ENCODE measurements at regions not wholly inside any gene's neighbourhood (a gene's known extent, or its start where the extent isn't known, plus 50 kb on each side); places are given as distances from the start of the nearest gene placed in this dataset.
"Not testable (repeated sequence)": the region's sequence is repeated elsewhere in the genome, so short reads cannot be mapped to it uniquely, and the experiment has no call there.

DNA sequence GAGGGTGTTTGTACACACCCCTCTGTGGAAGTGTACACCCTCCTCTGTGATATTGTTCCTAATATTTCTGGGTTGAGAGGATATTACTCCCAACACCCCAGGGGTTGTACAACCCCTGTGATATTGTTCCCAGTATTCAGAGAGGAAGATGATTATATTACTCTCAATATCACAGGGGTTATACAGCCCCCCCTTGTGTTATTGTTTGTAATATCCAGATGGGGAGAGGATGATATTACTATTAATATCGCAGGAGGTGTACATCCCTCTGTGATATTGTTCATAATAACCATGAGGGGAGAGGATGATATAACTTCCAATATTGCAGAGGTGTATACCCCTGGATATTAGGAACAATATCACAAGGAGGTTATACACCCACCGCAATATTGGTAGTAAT, 566.1 kb upstream of the MIS18BP1 start:
- no peak for DNase-seq

DNA sequence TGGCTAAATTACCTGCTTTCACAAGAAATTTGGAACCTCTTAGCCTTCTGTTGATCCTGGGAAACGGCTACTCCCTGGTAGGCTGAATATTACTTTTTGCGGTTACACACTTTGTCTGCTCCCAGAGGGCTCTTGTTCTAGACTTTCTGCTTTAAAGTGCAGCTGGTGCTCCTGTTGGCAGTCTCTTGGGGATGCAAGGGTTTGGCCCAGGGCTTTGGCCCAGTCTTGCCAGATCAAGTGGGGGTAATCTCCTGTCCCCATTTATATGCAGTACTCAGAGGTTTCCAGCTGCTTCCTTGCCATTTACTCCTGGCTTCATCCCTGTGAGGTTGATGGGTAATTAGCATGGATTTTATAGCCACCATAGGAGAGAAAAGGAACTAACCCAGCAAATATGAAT, 558.2 kb upstream of the MIS18BP1 start:
- DNase-seq, result no peak

DNA sequence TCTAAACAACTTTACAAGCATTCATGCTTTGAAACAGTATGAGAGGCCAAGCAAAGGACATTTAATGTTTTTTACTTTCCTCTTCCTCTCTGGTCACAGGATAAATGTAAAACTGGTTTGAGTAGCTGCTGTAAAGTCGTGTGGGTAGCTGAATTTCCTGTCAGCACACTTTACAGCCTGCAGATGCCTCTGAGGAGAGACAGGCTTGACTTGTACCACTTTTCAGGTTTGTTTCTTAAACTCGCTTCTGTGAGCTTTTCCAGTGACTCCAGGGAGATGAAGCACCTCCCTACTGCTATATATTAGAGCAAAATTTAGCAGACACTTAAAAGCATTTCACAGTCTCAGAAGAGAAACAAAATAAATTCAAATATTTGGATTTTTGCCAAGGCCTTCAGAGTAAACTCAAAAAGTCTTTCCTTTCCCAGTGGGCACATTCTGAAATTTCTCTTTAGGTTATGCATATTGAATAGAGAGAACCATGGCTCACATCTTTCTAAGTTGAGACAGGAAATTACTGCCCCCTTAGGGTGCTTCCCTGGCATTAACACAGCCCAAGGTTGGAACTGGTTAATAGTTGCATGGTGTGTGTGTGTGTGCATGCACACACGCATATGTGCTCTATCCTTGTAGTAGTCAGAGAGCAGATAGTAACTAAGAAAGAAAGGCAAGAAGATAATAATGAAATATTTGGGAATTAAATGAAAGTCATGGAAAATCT, 557.3 kb upstream of the MIS18BP1 start:
- no peak for DNase-seq

DNA sequence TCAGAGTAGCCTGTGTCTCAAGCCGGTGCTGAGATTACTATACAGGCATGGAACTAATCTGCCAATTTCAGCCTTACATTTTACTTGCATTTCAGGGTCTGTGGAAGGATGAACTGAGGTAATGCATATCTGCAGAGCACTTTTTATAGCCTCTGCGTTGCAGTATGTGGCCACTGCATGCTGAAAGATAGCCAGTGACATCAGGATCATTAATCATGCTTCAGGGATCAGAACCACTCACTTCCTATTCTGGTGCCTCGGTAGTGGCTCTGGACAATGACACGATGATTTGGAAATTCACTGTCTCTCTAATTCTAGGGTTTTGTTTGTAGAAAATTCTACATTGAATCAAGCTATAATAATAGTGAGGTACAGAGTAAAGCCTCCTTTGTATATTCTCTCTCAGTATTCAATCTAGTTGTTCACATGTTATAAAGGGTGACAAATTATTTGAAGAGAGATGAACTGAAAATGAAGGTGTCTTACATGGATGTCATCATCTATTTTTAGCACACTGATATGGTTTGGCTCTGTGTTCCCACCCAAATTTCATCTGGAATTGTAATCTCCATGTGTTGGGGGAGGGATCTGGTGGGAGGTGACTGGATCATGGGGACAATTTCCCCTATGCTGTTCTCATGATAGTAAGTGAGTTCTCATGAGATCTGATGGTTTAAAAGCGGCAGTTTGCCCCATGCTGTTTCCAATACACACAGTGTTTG, 554.3 kb upstream of the MIS18BP1 start:
- DNase-seq, result no peak

DNA sequence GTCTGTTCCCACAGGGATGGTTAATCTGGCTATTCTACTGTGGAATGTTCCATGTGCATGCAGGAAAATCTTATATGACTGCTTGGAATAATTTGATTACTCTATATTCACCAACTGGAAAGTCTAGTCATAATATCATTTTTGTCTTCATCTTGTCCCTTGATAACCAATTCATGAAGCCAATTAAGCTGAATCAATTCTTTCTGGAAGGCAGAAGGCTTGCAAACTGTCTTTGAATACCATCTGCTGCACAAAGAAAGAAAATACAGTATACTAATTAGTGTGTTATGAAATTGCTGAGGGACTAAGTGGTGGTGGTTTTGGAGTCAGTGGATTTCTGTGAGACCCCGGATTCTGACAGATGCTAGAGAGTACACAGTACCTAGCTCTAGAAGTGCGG, 546.5 kb upstream of the MIS18BP1 start:
- DNase-seq, result no peak

DNA sequence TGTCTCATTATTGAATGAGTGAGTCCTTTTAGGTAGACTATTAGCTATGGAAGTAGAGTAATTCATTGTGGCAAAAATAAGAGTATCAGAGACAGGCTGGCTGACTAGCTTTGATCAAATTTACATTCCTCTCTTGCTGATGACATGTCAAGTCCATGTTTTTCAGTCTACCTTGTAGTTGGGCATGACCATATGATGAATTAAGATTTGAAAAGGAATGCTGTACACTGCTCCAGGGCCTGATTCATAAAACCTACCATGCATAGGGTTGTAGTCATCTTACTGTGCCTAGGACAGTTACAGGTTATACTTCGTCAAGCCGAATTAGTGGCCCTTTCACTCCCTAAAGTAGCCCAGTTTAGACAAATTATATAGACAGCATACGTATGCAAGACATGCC, 545.7 kb upstream of the MIS18BP1 start:
- no peak for DNase-seq

DNA sequence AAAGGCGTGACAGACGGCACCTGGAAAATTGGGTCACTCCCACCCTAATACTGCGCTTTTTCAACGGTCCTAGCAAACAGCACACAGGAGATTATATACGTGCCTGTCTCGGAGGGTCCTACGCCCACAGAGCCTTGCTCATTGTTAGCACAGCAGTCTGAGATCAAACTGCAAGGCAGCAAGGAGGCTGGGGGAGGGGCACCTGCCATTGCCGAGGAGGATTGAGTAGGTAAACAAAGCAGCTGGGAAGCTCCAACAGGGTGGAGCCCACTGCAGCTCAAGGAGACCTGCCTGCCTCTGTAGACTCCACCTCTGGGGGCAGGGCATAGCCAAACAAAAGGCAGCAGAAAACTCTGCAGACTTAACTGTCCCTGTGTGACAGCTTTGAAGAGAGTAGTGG, 543.0 kb upstream of the MIS18BP1 start:
- not testable (repeated sequence) for DNase-seq

DNA sequence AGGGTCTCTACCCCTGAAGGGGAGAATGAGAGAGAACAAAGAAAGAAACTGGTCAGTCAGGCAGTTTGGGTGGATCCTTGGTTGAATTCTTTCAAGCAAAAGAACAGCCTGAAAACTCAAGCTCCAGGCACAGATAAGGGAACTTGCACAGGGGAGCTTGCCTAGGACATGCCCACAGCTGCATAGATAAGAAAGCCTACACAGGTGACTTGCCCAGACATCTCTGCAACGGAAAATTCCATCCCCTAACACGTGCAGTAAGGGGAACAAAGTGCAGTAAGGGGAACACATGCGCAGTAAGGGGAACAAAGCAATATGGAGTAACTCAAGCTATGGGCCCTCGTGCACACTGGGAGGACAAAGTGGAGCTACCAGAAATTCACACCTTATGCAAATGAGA, 540.1 kb upstream of the MIS18BP1 start:
- DNase-seq, result no peak

DNA sequence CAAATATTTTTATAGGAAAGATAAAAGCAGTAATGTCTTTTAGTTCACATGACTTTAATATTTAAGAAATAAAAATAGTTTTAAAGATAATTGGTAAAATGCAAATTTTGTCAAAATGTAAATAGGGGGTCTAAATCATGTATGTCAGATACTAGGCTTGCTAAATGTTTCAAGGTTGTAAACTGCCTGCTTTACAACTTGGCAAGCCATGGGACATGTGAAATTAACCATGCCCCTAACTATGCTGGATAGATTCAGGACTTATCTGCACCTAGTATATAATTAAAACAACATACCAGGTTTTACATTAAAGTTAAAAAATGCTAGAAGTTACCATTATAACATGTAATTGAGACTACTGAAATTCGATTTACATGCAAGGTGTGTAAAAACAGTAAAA, 537.3 kb upstream of the MIS18BP1 start:
- no peak for DNase-seq

DNA sequence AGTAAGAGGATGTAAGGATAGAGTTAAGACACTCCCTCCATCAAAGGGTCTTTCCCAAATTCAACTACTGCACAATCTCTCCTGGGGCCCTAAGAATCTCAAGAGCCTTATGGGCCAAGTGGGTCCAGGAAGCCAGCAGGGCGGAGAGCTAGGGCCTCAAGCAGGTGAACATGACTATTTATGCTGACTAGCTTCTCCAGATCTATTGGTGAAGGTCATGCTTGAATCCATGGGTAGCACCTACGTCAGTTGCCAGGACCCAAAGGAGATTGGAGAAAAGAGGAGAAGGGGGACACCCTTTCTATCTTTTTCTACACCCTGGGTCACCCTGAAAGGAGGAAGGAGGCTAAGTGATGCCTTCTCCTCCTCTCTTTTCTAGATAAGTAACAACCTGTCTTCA, 534.2 kb upstream of the MIS18BP1 start:
- no peak for DNase-seq

DNA sequence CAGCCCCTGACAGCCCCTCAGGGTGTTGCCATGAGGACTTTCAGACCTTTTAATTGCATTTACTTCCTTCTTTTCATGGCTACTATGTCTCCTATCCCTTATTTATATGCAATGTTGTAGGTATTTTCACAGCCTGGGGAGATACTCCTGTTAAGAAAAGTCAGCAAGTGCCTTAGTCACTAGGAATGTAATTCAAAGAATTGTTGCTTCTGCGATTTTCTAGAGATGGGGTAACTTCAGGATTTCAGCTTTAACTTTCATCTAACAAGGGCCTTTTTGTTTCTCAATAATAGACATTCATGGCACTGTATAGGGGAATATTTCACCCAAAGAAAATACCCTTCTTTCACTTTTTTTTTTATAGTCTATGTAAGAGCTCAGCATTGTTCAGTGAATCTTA, 533.3 kb upstream of the MIS18BP1 start:
- no peak for DNase-seq

DNA sequence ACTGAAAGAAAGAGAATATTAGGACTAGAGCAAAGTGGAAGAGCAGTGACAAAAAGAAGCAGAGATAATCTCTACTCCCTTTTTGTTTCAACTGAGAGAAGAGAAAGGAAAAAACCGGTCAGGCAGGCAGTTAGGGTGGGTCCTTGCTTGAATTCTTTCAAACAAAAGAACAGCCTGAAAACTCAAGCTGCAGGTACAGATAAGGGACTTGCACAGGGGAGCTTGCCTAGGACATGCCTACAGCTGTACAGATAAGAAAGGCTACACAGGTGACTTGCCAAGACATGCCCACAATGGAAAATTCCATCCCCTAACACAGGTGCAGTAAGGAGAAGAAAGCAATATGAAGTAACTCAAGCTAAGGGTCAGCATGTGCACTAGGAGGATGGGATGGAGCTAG, 532.2 kb upstream of the MIS18BP1 start:
- DNase-seq, result no peak

DNA sequence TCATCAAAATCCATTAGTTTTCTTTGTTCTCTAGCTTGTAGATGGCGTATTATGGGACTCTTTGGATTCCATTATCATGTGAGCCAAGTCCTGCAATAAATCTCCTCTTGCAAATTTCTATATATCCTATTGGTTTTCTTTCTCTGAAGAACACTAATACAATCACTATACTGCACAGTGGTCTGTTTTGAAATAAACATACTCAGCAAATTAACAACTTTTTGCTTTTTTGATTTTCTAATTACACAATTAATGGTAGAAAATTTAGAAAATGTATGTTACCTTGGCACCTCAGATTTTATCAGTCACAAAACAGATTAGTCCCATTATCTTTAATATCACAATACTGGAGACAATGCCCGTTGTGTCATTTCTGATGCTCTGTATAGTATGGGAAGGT, 513.2 kb upstream of the MIS18BP1 start:
- DNase-seq, result no peak

DNA sequence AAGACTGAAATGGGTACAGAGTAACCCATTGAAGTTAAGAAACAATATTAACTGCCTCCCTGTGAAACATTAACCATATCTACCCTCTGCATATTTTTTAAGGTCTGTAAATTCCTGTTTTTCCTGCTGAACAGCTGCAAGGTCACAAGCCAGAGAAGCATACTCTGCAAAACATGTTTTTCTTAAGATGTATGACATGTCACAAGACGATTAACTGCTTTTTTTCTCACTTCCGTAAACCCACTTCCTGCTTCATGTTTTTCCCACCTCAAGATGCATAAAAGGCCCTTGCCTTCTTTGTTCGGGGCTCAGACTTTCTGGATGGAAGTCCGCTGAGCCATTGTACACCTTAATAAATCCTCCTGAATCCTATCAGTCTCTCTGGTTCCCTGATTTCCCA, 504.7 kb upstream of the MIS18BP1 start:
- no peak for DNase-seq

DNA sequence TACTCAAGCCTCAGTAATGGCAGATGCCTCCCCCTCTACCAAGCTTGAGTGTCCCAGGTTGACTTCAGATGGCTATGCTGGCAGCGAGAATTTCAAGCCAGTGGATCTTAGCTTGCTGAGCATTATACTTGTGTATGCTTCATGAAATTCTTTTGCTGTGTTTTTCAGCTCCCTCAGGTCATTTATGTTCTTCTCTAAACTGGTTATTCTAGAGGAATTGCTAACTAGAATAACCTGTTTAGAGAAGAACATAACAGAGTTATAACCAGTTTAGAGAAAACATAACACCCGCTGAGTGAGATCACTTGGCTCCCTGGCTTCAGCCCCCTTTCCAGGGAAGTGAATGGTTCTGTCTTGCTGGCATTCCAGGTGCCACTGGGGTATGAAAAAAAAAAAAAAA, 503.4 kb upstream of the MIS18BP1 start:
- not testable (repeated sequence) for DNase-seq

DNA sequence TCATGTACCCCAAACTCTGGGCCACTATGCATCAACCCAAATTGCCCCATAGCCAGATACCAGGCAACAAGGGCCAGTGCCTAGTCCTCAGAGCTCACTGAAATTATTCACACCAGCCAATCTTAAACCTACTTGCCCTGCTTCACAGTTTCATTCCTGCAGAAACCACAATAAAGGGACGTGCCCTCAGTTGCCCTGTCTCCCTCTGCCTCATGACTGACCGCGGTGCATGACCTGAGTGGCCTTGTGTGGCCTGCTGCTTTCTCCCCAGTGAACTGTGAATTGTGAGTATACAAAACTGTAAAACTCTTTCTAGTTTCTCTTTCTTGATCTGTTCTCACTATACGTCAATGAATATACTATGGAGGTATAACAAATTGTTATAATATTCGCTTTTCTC, 490.9 kb upstream of the MIS18BP1 start:
- no peak for DNase-seq

DNA sequence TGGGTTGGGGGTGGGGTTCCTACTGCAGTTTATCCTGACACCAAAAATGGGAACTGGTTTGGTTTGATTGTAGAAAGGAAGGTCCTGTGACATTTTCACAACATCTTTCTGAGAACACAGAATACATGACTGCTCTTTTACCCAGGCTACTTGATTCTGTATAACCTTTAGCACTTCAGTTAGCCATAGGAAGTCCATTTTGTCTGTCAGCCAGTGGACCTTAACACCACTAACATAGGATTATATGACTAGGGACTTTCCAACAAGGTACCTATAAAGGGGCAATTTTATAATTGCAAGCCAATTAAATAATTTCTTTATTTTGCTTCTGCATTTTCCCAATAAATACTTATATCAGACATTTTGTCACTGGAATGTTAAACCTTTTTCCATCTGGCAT, 489.2 kb upstream of the MIS18BP1 start:
- DNase-seq, result no peak

DNA sequence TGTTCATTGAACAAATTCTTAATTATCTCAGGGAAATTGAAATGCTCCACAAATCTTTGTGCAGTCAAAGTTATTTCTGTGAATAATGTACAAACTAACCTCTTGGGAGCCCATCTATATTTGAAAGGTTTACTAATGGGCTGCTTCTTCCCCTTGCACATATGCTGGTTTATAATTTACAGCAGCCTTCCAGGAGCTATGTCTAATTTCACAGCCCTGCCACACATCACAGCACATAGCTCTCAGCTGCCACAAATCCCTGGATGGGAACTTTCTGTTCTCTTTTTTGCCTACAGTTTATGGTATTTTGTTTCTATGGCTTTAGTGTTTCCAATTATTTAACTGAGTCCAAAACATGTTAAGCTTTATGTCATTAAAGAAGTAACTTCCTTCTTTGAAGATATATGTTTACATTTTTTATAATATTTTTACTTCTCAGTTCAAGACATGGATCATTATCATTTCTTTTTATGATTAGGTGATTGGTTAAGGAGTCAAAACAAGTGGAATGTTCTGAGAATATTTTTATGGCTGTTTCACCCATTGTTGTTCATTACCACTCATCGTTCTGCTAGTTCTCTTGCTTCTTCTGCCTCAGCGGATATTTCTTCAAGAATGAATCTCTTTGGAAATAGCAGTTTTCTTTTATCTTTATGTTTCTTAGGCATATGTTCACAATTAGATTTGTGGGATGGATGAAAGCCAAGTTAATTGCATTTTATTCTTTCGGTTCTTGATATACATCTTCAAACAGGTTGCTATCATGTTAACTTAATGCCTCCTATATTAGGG, 475.6 kb upstream of the MIS18BP1 start:
- DNase-seq, result no peak

DNA sequence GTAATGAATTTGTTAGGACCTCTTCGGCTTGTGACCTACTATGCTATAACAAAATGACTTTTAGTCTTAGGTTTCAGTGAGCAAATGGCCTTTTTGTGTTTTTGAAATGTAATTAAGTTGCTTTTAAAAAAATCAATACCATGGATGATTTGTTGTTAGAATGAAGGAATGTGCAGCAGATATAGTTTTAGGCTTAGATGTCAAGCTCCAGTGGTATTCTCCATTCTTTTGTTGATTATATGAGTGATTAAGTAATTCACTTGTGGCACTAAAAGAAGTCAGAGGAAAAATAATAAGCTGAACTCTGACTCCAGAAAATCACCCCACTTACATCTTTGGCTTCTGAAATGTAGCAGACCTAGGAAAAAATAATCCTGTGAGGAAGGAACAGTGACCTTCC, 474.1 kb upstream of the MIS18BP1 start:
- DNase-seq, result no peak

DNA sequence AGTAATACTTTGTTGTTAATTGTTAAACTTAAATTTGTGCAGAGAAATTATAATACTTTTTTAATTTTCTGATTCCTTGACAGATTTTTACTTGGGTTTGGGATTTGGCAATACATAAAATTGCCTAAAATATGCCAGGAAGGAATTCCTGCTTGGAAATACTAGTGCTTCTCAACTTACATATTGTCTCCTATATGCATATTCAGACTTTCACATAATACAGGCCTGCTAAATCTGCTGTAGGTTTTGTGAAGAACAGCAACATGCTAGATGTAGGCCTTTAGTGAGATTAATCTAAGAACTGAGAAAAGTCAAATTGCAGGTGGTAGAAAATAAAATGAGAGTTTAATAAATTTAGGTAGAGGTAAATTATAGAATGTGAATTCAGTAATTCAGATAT, 468.5 kb upstream of the MIS18BP1 start:
- DNase-seq, result no peak

DNA sequence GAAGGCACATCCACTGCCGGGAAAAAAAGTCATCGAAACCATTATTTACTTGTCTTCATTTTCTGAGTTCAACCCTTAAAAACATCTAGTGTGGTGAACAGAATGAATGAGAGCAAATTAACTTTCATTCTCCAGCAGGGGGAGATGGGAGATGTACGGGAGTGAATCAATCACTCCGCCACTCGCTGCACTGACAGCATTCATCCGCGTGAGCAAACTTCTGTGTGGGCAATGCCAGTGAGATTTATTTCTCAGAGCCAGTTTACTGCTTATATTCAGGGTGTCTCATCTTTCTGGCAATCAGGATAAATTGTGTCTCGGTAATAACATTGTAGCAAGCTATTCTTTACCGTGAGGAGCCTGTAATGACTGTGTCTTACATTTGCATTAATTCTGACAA, 463.6 kb upstream of the MIS18BP1 start:
- no peak for DNase-seq

DNA sequence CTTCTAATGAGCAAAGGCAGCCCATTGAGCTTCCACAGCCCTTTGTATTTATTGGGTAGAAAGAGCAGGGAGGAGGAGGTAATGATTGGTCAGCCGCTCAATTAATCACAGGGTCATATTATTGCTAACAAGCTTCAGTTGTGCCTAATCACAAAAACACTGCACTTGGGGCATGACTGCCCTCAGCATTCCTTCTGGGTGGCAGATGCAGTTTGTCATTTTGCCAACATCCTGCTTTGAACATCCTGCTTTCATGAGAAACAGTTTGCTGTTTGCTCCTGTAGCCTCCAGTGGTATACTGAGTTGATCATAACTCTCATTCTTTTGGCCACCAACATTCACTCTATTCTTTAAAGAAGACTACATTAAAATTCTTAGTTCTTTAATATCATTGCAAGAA, 462.9 kb upstream of the MIS18BP1 start:
- DNase-seq, result no peak

DNA sequence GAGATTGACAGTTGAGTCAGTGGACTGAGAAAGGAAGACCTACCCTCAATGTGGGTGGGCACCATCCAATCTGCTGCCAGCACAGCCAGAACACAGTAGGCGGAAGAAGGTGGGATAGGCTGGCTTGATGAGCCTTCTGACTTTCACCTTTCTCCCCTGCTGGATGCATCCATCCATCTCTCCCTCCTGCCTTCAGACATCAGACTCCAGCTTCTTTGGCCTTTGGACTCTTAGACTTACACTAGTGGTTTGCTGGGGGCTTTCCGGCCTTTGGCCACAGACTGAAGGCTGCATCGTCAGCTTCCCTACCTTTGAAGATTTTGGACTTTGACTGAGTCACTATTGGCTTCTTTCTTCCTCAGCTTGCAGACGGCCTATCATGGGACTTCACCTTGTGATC, 456.5 kb upstream of the MIS18BP1 start:
- no peak for DNase-seq

DNA sequence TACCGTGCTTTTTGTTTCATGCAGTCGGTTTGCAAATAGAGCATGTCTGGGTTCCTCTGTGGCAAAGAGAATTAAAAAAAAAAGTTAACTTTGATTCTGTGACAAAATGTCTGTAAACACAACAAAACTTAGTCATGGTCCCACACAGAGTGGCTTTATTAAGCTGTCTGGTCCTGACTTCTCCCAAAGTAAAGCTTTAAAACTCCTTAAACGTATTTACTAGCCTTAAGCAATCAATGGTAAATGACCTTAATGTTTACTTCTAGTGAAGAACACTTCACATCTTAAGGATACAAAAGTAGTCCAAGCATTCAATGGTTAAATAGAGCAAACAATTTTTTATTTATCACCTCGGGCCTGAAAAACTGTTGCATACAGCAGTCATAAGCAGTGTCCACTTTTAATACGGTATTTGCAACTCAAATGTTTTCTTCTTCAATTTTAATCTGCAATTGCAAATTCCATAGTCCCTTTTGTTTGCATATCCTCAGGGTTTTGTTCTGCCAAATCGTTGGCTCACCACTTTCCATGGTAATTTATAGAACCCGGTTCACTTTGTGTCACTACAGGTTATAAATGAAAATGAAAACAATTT, 453.0 kb upstream of the MIS18BP1 start:
- DNase-seq, result no peak

Data from NCI-H2081 treated with DMSO at 0.1 percent for 48 hours (cell line).